ENCODE measurements at regions not wholly inside any gene's neighbourhood (a gene's known extent, or its start where the extent isn't known, plus 50 kb on each side); places are given as distances from the start of the nearest gene placed in this dataset.

DNA sequence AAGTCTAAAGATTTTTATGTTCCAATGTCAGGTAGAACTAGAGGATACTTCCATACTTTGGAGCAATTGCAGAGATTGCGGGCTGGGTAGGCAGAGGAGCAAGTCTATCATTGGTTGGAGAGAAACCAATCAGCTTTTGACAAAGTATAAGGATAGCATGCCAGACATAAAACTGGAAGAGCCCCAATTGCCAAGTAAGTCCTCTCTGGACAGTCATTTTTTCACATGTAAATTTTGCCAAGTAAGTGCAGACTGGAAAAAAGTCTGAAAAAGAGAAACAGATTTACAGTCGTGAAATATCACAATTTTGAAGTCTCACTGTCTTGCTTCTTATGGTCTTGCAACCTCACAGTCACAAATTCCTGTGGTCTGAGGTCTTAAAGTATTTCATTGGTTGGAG, 131.4 kb upstream of the C21orf91 start:
- Histone ChIP-seq H3K9me3 (replicated peaks; ENCODE audit: control insufficient read depth, low read depth, low read length) (no peaks in the 10 kb centered on the region), H3K27ac (ENCODE audit: low read length) (no peak overlapping the region), H3K27me3 (ENCODE audit: control insufficient read depth, insufficient read depth, low read length) (no peaks in the 10 kb centered on the region), H3K4me3 (ENCODE audit: low read length) (no peak overlapping the region), H3K36me3 (ENCODE audit: control insufficient read depth, insufficient read depth, low read length) (no peaks in the 10 kb centered on the region), H3K4me1 (ENCODE audit: control insufficient read depth, insufficient read depth, low read length) (no peaks in the 10 kb centered on the region)
- peak; percentile 50 for DNase-seq
- WGBS (ENCODE audit: insufficient coverage) = 100% methylated on average over 1 of the region's 2 CpGs

DNA sequence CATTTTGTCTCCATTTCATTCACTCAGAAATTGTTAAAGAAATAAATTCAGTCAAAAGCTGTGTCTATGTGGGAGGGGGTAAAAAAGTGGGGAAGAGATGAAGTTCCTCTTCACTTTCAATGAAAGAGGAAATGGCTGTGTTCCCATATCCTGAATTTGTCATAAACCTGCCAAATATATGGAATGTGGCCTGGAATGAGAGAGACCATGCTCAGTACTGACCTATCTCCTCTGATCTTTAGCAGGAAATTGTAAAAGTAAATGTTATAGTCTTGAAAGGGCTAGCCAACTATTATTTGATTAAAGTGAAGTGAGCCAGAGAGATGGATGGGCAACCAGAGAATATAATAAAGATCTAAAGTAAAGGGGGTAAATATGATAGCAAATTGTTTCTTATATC, 130.3 kb upstream of the C21orf91 start:
- Histone ChIP-seq H3K4me1 (ENCODE audit: control insufficient read depth, insufficient read depth, low read length) (no peaks in the 10 kb centered on the region), H3K27ac (ENCODE audit: low read length) (peak overlapping the region; percentile 76), H3K36me3 (ENCODE audit: control insufficient read depth, insufficient read depth, low read length) (no peaks in the 10 kb centered on the region), H3K9me3 (replicated peaks; ENCODE audit: control insufficient read depth, low read depth, low read length) (no peaks in the 10 kb centered on the region), H3K4me3 (ENCODE audit: low read length) (no peak overlapping the region), H3K27me3 (ENCODE audit: control insufficient read depth, insufficient read depth, low read length) (no peaks in the 10 kb centered on the region)
- peak; percentile 90 for DNase-seq

GRCh38 chr21:17947531-17947930, 128.4 kb upstream of the C21orf91 start:
- peak; percentile 74 for DNase-seq
- no peaks in the 10 kb centered on the region for H3K9me3 ChIP-seq (replicated peaks; ENCODE audit: control insufficient read depth, low read depth, low read length)
- H3K4me3 ChIP-seq (ENCODE audit: low read length) = no peak overlapping the region
- no peak overlapping the region for H3K27ac ChIP-seq (ENCODE audit: low read length)
- no peaks in the 10 kb centered on the region for H3K4me1 ChIP-seq (ENCODE audit: control insufficient read depth, insufficient read depth, low read length)
- no CpG with 5 or more reads among the region's 2 CpGs for WGBS (ENCODE audit: insufficient coverage)
- no peaks in the 10 kb centered on the region for H3K27me3 ChIP-seq (ENCODE audit: control insufficient read depth, insufficient read depth, low read length)
- no peaks in the 10 kb centered on the region for H3K36me3 ChIP-seq (ENCODE audit: control insufficient read depth, insufficient read depth, low read length)

DNA sequence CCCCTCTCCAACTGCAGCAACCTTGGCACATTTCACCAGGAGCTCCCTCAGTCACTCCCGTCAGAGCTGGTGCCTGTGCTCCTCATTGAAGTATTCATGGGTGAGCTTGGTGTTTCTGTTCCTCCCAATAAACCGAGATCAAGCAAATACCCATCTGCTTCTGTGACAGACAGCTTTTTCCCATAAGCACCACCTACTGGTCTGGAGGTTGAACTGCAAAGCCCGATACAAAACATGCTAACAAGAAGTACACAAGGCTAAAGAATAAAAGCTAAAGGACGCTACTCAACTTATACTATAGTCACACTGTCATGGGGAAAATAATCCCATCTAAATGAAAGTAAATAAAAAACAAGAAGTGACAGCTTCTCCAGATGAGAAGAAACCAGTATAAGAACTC, 111.9 kb upstream of the C21orf91 start:
- Histone ChIP-seq H3K4me1 (ENCODE audit: control insufficient read depth, insufficient read depth, low read length) (peaks cover 16% of the 10 kb centered on the region), H3K27me3 (ENCODE audit: control insufficient read depth, insufficient read depth, low read length) (no peaks in the 10 kb centered on the region), H3K27ac (ENCODE audit: low read length) (no peak overlapping the region), H3K36me3 (ENCODE audit: control insufficient read depth, insufficient read depth, low read length) (no peaks in the 10 kb centered on the region), H3K9me3 (replicated peaks; ENCODE audit: control insufficient read depth, low read depth, low read length) (no peaks in the 10 kb centered on the region), H3K4me3 (ENCODE audit: low read length) (no peak overlapping the region)
- no peak for DNase-seq
- 100% methylated on average over 2 of the region's 4 CpGs for WGBS (ENCODE audit: insufficient coverage)

DNA sequence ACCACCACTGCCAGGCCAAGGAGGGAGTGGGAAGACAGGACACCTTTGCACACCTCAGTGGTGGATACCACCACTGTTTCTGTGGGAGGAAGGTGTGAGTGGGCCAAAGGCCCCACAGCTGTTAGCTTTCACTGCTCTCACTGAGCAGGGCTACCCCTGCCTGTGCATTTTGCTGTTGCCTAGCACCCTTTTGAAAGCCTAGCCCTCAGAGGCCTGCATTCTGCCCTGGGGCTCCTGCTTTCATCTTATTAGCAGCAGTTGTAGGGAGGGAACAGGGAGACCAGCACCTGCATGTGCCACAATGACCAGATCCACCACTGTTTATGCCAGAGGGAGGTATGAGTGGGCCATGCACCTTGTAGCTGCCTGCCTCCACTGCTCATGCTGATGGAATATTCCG, 110.9 kb upstream of the C21orf91 start:
- Histone ChIP-seq H3K4me1 (ENCODE audit: control insufficient read depth, insufficient read depth, low read length) (peaks cover 16% of the 10 kb centered on the region), H3K27ac (ENCODE audit: low read length) (peak overlapping the region; percentile 66), H3K27me3 (ENCODE audit: control insufficient read depth, insufficient read depth, low read length) (no peaks in the 10 kb centered on the region), H3K36me3 (ENCODE audit: control insufficient read depth, insufficient read depth, low read length) (no peaks in the 10 kb centered on the region), H3K9me3 (replicated peaks; ENCODE audit: control insufficient read depth, low read depth, low read length) (no peaks in the 10 kb centered on the region), H3K4me3 (ENCODE audit: low read length) (no peak overlapping the region)
- no peak for DNase-seq
- WGBS (ENCODE audit: insufficient coverage) = 100% methylated on average over 1 of the region's 1 CpG

GRCh38 chr21:17929510-17929909, 110.4 kb upstream of the C21orf91 start:
- Histone ChIP-seq H3K36me3 (ENCODE audit: control insufficient read depth, insufficient read depth, low read length) (no peaks in the 10 kb centered on the region), H3K9me3 (replicated peaks; ENCODE audit: control insufficient read depth, low read depth, low read length) (no peaks in the 10 kb centered on the region), H3K27ac (ENCODE audit: low read length) (peak overlapping the region; percentile 66), H3K4me1 (ENCODE audit: control insufficient read depth, insufficient read depth, low read length) (peaks cover 16% of the 10 kb centered on the region), H3K4me3 (ENCODE audit: low read length) (no peak overlapping the region), H3K27me3 (ENCODE audit: control insufficient read depth, insufficient read depth, low read length) (no peaks in the 10 kb centered on the region)
- 48% methylated on average over 5 of the region's 7 CpGs for WGBS (ENCODE audit: insufficient coverage)
- DNase-seq = peak; percentile 57

DNA sequence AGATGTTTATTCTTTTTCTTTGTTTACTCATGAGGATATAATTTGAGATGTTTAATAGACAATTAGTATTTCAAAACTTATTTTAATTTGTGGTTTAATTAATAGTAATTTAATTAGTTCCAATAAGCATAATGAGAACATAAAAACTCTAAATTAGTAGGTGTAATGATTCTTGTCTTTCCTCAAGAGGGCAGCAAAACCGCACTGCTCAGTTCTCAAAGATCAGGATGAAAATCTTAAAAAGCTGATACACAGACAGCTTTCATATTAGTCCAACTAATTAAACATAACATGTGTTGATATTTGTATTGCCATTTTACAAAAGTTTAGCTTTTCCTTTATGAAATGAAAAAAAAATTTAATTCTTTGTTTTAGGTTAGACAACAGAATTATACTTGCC, 106.7 kb upstream of the C21orf91 start:
- peak; percentile 77 for DNase-seq
- no peaks in the 10 kb centered on the region for H3K27me3 ChIP-seq (ENCODE audit: control insufficient read depth, insufficient read depth, low read length)
- WGBS (ENCODE audit: insufficient coverage) = no CpG with 5 or more reads among the region's 1 CpG

GRCh38 chr21:17925000-17925610, 105.9 kb upstream of the C21orf91 start:
- no peaks in the 10 kb centered on the region for H3K27me3 ChIP-seq (ENCODE audit: control insufficient read depth, insufficient read depth, low read length)
- peaks cover 12% of the 10 kb centered on the region for H3K4me1 ChIP-seq (ENCODE audit: control insufficient read depth, insufficient read depth, low read length)
- no peaks in the 10 kb centered on the region for H3K36me3 ChIP-seq (ENCODE audit: control insufficient read depth, insufficient read depth, low read length)
- H3K27ac ChIP-seq (ENCODE audit: low read length) = no peak overlapping the region
- H3K4me3 ChIP-seq (ENCODE audit: low read length) = no peak overlapping the region
- 0% methylated on average over 3 of the region's 3 CpGs for WGBS (ENCODE audit: insufficient coverage)
- peak; percentile 77 for DNase-seq
- peaks cover 2% of the 10 kb centered on the region for H3K9me3 ChIP-seq (replicated peaks; ENCODE audit: control insufficient read depth, low read depth, low read length)

More for the DNA sequence above, 106.7 kb upstream of the C21orf91 start:
- Histone ChIP-seq H3K4me1 (ENCODE audit: control insufficient read depth, insufficient read depth, low read length) (peaks cover 18% of the 10 kb centered on the region), H3K36me3 (ENCODE audit: control insufficient read depth, insufficient read depth, low read length) (no peaks in the 10 kb centered on the region), H3K9me3 (replicated peaks; ENCODE audit: control insufficient read depth, low read depth, low read length) (no peaks in the 10 kb centered on the region), H3K27ac (ENCODE audit: low read length) (no peak overlapping the region), H3K4me3 (ENCODE audit: low read length) (no peak overlapping the region)

- no peaks in the 10 kb centered on the region for H3K36me3 ChIP-seq (ENCODE audit: control insufficient read depth, insufficient read depth, low read length)
- WGBS (ENCODE audit: insufficient coverage) = 27% methylated on average over 2 of the region's 2 CpGs
- no peaks in the 10 kb centered on the region for H3K27me3 ChIP-seq (ENCODE audit: control insufficient read depth, insufficient read depth, low read length)
- H3K27ac ChIP-seq (ENCODE audit: low read length) = peak overlapping the region; percentile 43
- peaks cover 2% of the 10 kb centered on the region for H3K9me3 ChIP-seq (replicated peaks; ENCODE audit: control insufficient read depth, low read depth, low read length)
- peaks cover 2% of the 10 kb centered on the region for H3K4me1 ChIP-seq (ENCODE audit: control insufficient read depth, insufficient read depth, low read length)
- H3K4me3 ChIP-seq (ENCODE audit: low read length) = no peak overlapping the region
- DNase-seq = peak; percentile 92
These were observed 102.7 kb upstream of the C21orf91 start for GRCh38 chr21:17921579-17922530.

DNA sequence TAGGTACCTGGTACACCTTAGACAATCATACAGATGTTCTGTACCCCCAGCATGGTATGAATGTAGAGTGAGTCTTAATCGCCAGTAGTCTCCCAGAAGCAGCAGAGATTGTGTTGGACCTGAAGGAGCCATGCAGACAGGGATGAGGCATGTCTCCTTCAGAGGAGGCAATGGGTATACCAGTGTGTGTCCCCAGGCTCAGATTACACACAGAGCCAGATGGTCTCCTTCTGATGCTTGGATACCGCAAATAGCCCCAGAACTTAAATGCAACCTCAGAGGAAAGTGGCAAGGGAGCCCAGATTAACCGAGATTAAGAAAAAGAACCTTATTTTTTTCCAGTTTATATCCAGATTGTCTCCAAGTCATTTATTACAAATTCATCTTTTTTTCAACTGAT, 96.8 kb upstream of the C21orf91 start:
- H3K4me3 ChIP-seq (ENCODE audit: low read length) = no peak overlapping the region
- H3K36me3 ChIP-seq (ENCODE audit: control insufficient read depth, insufficient read depth, low read length) = no peaks in the 10 kb centered on the region
- no peaks in the 10 kb centered on the region for H3K27me3 ChIP-seq (ENCODE audit: control insufficient read depth, insufficient read depth, low read length)
- no peak for DNase-seq
- peaks cover 2% of the 10 kb centered on the region for H3K9me3 ChIP-seq (replicated peaks; ENCODE audit: control insufficient read depth, low read depth, low read length)
- no peaks in the 10 kb centered on the region for H3K4me1 ChIP-seq (ENCODE audit: control insufficient read depth, insufficient read depth, low read length)
- WGBS (ENCODE audit: insufficient coverage) = 80% methylated on average over 1 of the region's 3 CpGs
- no peak overlapping the region for H3K27ac ChIP-seq (ENCODE audit: low read length)

All from muscle of leg (tissue), 3 donors.